ENCODE measurements at regions not wholly inside any gene's neighbourhood (a gene's known extent, or its start where the extent isn't known, plus 50 kb on each side); places are given as distances from the start of the nearest gene placed in this dataset.

DNA sequence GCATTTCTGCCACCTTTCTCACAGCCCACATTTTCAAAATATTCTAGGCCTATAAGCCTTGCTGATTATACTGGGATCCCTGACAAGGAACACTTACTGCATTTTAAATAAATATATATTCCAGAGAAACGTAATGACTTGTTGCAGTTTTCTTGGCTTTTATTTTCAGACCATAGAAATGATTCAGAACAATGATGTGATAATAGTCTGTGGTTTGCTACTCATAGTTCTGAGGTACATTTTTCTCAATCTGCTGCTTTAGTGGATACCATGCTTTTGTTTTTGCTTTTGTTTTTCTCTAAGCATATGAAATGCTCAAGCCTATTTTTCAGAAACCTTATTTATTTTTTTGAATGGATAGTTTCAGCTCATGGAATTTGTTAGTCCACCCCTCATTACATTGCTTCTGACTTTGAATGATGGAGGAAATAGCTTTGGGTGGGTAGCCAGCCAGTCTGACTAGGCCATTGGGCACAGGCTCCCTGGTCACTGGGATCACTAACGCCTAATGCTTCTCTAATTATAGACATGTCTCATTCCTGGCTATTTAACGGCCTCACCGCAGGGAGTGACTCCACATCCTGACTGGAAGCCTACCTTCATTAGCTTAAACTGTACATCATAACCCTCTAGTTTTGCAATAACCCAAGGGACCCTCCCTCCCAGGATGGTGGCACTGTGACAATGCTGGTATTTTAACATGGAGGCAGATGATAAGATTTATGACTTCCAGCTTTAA is 66.1 kb downstream of the MBL2 start:
- POLR2A ChIA-PET, result no interaction called here
- TF ChIP-seq, protein P1, sequence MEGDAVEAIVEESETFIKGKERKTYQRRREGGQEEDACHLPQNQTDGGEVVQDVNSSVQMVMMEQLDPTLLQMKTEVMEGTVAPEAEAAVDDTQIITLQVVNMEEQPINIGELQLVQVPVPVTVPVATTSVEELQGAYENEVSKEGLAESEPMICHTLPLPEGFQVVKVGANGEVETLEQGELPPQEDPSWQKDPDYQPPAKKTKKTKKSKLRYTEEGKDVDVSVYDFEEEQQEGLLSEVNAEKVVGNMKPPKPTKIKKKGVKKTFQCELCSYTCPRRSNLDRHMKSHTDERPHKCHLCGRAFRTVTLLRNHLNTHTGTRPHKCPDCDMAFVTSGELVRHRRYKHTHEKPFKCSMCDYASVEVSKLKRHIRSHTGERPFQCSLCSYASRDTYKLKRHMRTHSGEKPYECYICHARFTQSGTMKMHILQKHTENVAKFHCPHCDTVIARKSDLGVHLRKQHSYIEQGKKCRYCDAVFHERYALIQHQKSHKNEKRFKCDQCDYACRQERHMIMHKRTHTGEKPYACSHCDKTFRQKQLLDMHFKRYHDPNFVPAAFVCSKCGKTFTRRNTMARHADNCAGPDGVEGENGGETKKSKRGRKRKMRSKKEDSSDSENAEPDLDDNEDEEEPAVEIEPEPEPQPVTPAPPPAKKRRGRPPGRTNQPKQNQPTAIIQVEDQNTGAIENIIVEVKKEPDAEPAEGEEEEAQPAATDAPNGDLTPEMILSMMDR (IDR thresholded peaks at IDR 0.05; ENCODE audit: insufficient read depth, low read length, missing control alignments), result no peak
- CTCF ChIA-PET, result interaction anchor here (0.9 kb wide), 1 partner anchor 23 kb away, joined by 3 read pairs; no protein-coding TSS in a partner anchor
- no peak overlapping the region for H3K4me3 ChIP-seq (ENCODE audit: low read depth, low read length)
- DNase-seq (ENCODE audit: low read depth, low spot score), result no peak
